ENCODE measurements at regions not wholly inside any gene's neighbourhood (a gene's known extent, or its start where the extent isn't known, plus 50 kb on each side); places are given as distances from the start of the nearest gene placed in this dataset.

- no peak overlapping the region for H3K23ac ChIP-seq (ENCODE audit: insufficient read length, low read depth, low read length)
- no peak overlapping the region for H3K56ac ChIP-seq (ENCODE audit: insufficient read length, low read depth, low read length)
- no peak overlapping the region for H3K27ac ChIP-seq (ENCODE audit: insufficient read length, low read depth, low read length)
- no peak overlapping the region for H4K91ac ChIP-seq (ENCODE audit: insufficient read length, low read depth, low read length)
- H2BK15ac ChIP-seq (ENCODE audit: low read depth, low read length), result no peak overlapping the region
- H3K23me2 ChIP-seq (ENCODE audit: insufficient read length, low read depth, low read length, poor library complexity, severe bottlenecking), result no peaks in the 10 kb centered on the region
- H2AFZ ChIP-seq (ENCODE audit: low read length), result no peak overlapping the region
- no peaks in the 10 kb centered on the region for H3K9me3 ChIP-seq (ENCODE audit: control insufficient read depth, low read depth, low read length)
- H3K9ac ChIP-seq (ENCODE audit: extremely low read depth, insufficient read length, low read length), result no peak overlapping the region
- Mint-ChIP-seq H3K4me3 (no peak overlapping the region), H3K4me1 (no peaks in the 10 kb centered on the region), H3K9me3 (peaks cover 20 to 36% of the 10 kb centered on the region in 2 experiments; a peak in 4 of 5 replicates), H3K36me3 (ENCODE audit: insufficient read depth in 1 of 3, low read depth in 3 of 3) (peaks cover 15 to 30% (median 20%) of the 10 kb centered on the region in 3 experiments), H3K27ac (no peak overlapping the region; a peak in 1 of 7 replicates), H3K27me3 (ENCODE audit: low read depth) (no peaks in the 10 kb centered on the region)
- H3K79me2 ChIP-seq (ENCODE audit: insufficient read depth, low read length), result no peaks in the 10 kb centered on the region
- TF ChIP-seq CTCF (conservative IDR thresholded peaks at IDR 0.05), result no peak
- H4K20me1 ChIP-seq (ENCODE audit: control insufficient read depth, insufficient read depth, insufficient read length), result no peaks in the 10 kb centered on the region
- no peak overlapping the region for H3K4ac ChIP-seq (ENCODE audit: low read depth, low read length)
- no peak overlapping the region for H2BK12ac ChIP-seq (ENCODE audit: insufficient read length, low read depth, low read length)
- H2AK5ac ChIP-seq (ENCODE audit: insufficient read length, low read length), result no peak overlapping the region
- no peak overlapping the region for H3K18ac ChIP-seq (ENCODE audit: insufficient read length, low read depth, low read length)
- H4K5ac ChIP-seq (ENCODE audit: insufficient read length, low read depth, low read length), result no peak overlapping the region
- H3K79me1 ChIP-seq (ENCODE audit: insufficient read depth, low read depth, low read length, poor library complexity, severe bottlenecking), result no peaks in the 10 kb centered on the region
- no peak overlapping the region; the same call in 1 of the 2 replicates for H3K14ac ChIP-seq (ENCODE audit: insufficient read depth, low read length)
- no peak overlapping the region for H2BK20ac ChIP-seq (ENCODE audit: low read depth, low read length, poor library complexity, severe bottlenecking)
- H2BK120ac ChIP-seq (ENCODE audit: low read depth, low read length, poor library complexity, severe bottlenecking), result no peak overlapping the region
- no CpG with 5 or more reads among the region's 3 CpGs for WGBS (ENCODE audit: extremely low coverage, insufficient read length, low lambda C conversion rate)
- no peak for DNase-seq
- H4K8ac ChIP-seq (replicated peaks; ENCODE audit: insufficient read length, low read depth, low read length), result no peak overlapping the region
- H3K27me3 ChIP-seq (ENCODE audit: insufficient read depth, low read length), result no peaks in the 10 kb centered on the region
- no peak overlapping the region for H3T11ph ChIP-seq (ENCODE audit: low read length)
- no peak overlapping the region for H2BK5ac ChIP-seq (ENCODE audit: insufficient read length, low read length)
- no peak overlapping the region for H3K4me2 ChIP-seq (ENCODE audit: insufficient read depth, insufficient read length, low read length)
- H3K4me1 ChIP-seq (ENCODE audit: insufficient read depth, low read length), result no peaks in the 10 kb centered on the region
Observed at GRCh38 chr4:115355329-115355728, 241.9 kb upstream of the NDST4 start.
